ENCODE measurements at regions not wholly inside any gene's neighbourhood (a gene's known extent, or its start where the extent isn't known, plus 50 kb on each side); places are given as distances from the start of the nearest gene placed in this dataset.

GRCh38 chr15:56812961-56813360, 79.7 kb upstream of the ZNF280D start:
- peaks cover 23% of the 10 kb centered on the region for H3K9me3 Mint-ChIP-seq
- TF ChIP-seq ZNF425 (CRISPR knock-in tag; conservative IDR thresholded peaks at IDR 0.05) (no peak), NR1H2 (CRISPR knock-in tag; IDR thresholded peaks at IDR 0.05) (no peak), ZMAT4 (CRISPR knock-in tag; IDR thresholded peaks at IDR 0.05) (no peak), ZNF671 (CRISPR knock-in tag; IDR thresholded peaks at IDR 0.05) (no peak), MYBL2 (CRISPR knock-in tag; IDR thresholded peaks at IDR 0.05) (no peak), AR (CRISPR knock-in tag; IDR thresholded peaks at IDR 0.05) (no peak), MAX (CRISPR knock-in tag; IDR thresholded peaks at IDR 0.05) (no peak), E2F5 (CRISPR knock-in tag; IDR thresholded peaks at IDR 0.05) (no peak), ZBTB21 (CRISPR knock-in tag; IDR thresholded peaks at IDR 0.05; ENCODE audit: borderline replicate concordance) (no peak), ZNF281 (CRISPR knock-in tag; IDR thresholded peaks at IDR 0.05) (no peak), ATF1 (CRISPR knock-in tag; IDR thresholded peaks at IDR 0.05) (no peak), NR3C1 (CRISPR knock-in tag; conservative IDR thresholded peaks at IDR 0.05; ENCODE audit: low read depth) (no peak), ZNF138 (CRISPR knock-in tag; conservative IDR thresholded peaks at IDR 0.05) (no peak), NFE2L1 (CRISPR knock-in tag; IDR thresholded peaks at IDR 0.05) (no peak), OVOL2 (CRISPR knock-in tag; IDR thresholded peaks at IDR 0.05; ENCODE audit: borderline replicate concordance) (no peak), ZNF396 (CRISPR knock-in tag; IDR thresholded peaks at IDR 0.05; ENCODE audit: borderline replicate concordance) (no peak), USF2 (CRISPR knock-in tag; IDR thresholded peaks at IDR 0.05) (no peak)
- H3K36me3 Mint-ChIP-seq, result peaks cover 13% of the 10 kb centered on the region
- no peaks in the 10 kb centered on the region for H3K4me1 Mint-ChIP-seq
- ChIA-PET CTCF (interaction anchor here (1.1 to 1.5 kb wide), 2 partner anchors 316 to 510 kb away, joined by 3 read pairs; no protein-coding TSS in a partner anchor), POLR2A (no interaction called here)
- no peak for DNase-seq (ENCODE audit: low spot score)
- H3K4me3 Mint-ChIP-seq, result no peak overlapping the region
- H3K27ac Mint-ChIP-seq, result no peak overlapping the region
- no peak for ATAC-seq
- no peaks in the 10 kb centered on the region for H3K27me3 Mint-ChIP-seq (ENCODE audit: low read depth)

Measured in WTC11 (cell line).